HG02610 (cell line): ENCODE measurements at regions not wholly inside any gene's neighbourhood (a gene's known extent, or its start where the extent isn't known, plus 50 kb on each side); places are given as distances from the start of the nearest gene placed in this dataset.

ENCODE experiments used
- ATAC-seq: cut with Tn5 transposase; IDR thresholded peaks from one replicate; pipeline ENCODE4 v1.9.1; 2021; ENCODE audit warnings: mild to moderate bottlenecking, moderate library complexity; ENCODE audit not compliant: unreplicated experiment

DNA sequence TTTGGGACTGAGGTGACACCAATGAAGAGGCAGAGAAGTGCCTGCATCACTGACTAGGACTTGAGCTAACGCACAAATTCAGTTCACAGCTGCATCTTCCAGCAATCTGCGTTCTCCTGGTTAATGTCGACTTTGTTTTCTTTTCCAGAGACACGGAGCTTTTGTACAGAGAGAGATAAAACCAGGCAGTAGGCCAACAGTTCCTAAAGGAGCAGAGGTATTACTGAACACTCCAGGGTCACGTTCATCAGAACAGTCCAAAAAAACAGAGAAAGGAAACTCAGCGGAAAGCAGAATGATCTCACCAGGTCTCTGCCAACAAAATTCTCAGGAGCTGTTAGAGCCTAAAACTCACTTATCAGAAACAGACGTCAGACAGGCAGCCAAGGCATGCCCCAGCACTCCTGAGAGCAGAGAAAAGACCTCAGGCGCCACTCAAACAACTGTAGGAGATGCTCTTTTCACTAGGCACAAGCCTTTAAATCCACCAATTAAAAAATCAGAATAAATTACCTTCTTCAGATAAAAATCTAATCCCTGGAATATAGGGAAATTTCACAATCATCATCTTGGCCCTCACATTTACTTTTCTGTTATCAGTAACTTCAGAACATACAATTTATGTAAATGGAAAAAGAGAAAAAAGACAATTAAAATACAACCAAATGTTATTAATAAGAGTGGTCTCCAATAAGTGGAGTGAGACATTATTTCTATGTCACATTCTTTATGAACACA, 95.9 kb upstream of the SPTBN1 start:
- no peak for ATAC-seq

DNA sequence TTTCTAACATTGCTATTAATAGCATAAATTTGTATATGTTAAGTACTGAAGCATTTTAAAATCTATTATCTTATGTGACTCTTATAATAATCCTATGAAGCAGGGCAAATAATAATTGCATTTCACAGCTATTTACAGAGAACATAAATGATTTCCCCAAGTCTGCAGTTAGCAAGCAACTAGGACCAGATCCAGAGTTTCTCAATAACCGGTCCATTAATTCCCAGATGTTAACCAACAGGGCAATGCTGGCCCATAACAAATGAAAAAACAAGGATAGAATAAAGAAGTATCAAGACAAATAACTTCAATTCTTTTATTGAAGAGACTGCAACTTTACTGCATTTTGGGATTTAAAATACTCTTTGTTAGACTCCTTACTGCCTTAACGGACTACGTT, 91.7 kb upstream of the SPTBN1 start:
- no peak for ATAC-seq

DNA sequence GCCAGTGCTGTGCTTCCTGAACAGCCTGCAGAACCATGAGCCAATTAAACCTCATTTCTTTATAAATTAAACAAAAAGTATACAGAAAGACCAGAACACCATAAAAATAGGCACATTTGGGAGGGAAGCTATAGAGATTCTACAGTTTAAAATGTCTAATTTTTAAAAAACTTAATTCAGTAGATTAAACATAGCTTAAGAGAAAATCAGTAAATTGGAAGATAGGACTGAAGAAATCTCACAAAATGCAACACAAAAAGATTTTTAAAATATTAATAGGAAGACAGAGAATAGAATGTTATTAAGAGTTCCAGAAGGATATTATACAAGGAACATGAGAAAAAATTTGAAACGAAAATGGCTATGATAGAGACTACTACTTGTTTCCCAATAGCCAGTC, 90.5 kb upstream of the SPTBN1 start:
- ATAC-seq: no peak

DNA sequence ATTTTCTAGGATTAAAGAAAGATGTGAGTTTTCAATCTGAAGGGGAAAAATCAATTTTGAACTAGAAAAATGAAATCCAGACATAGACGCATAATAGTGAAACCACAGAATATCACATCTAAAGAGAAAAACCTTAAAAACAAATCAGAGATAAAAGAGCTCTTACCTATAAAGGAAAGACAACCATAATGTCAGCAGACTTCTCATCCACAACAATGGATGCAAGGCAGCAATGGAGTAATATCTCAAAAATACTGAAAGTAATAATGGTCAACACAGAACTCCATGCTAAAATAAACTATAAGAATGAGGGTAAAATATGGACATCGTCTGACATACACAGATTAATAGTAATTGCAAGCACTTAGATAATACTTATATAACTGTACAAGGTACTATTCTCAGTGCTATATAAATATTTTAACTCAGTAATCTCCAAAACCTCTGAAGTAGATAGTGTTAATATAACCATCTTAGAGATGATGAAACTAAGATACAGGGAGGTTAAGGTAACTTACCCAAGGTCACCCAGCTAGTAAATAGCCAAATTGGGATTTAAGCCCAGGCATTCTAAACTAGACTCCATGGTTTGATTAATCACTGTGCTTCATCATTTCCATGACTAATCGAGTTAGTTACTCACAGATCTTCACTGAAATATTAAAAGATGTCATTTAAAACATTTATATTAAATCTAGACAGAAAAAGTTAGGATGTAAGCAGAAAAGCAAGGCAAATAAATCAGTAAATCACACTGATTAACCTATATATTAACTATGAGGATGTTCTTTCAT, 89.4 kb upstream of the SPTBN1 start:
- ATAC-seq: no peak

DNA sequence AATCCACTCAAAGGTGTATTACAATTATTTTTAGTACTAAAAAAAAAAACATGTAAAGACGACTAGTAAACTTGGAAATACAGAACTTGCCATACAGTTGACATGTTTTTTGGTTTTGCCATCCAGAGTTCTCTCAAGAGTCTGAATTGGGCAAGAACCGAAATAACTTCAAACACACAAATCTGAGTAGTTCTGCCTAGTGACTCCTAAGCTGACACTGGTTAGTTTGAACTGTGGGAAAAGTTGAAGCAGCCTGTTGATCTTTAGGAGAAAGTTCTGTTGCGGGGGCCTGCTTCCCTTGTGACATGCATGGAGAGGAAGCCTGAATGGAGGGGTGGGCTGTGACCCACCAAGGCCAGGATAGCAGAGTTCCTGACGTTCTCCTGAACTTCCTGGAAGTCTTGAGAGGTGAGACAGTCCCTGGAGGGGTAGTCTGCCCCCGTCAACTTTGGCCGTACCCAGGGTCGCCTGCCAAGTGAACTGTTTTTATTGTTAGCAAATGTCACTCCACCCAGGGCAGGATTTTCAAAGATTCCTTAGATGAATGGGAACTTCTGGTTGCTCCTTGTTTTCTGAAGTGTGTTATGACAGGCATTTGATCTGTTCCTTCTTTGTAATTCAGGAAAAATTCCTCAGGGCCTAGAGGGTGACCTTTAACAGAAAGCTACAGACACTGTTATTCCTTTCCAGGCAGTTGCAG, 85.6 kb upstream of the SPTBN1 start:
- ATAC-seq: no peak

DNA sequence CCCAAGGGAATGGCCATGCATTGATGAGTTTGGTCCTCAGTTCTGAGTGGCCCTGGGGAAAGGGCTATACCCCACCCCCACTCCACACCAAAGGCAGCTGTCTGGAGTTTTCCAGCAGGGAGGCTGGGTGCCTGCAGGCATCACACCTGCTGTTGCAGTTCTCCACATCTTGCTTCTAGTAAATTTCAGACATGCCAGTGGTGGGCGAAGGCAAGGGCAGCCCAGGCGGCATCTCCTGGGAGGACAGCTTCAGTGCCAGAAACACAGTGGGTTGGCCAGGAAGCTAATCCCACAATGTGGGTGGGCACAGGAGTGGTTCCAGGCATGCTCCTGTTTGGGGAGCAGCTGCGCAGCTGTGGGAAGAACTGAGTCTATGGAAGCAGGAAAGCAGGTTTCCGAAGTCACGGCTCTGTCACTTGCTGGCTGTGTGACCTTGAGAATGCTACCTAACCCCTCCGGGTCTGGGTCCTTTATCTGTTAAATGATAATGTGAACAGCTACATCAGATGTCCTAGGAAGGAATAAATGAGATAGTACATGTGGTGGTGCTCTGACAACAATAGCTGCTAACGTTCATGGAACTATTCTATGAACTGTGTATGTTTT, 84.6 kb upstream of the SPTBN1 start:
- no peak for ATAC-seq

DNA sequence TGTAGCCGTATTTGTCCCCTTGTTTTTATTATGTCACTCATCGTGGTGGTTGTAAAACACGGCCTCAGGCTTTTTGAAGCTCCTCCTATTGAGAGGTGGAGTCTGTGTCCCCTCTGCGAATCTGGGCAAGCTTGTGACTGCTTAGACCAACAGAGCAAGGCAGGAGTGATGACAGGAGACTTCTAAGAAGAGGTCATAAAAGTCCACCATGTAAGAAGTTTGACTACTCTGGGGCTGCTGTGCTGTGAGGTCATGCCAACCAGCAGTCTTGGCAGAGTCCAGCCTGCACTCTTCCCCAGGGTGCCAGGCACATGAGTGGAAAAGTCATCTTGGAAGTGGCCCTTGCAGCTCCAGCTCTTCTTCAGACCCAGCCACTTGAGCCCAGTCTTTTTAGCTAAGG, 83.8 kb upstream of the SPTBN1 start:
- no peak for ATAC-seq

DNA sequence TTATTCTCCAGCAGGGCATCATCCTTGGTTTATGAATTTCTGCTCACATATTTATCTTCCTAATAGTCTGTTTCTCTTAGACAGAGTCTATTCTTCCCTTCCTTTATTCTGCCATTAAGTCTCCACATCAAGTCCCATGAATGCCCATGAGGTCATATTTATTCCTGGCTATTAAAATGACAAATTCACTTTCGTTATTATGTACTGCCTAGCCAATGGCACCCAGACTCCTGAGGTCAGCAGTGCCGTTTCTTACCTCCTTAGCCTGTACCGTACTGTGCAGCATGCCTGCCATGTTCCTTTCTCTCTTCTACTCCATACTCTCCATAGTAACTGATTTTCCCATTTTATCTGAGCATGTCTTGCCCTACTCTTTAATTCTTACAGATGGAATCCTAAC, 82.3 kb upstream of the SPTBN1 start:
- no peak for ATAC-seq

DNA sequence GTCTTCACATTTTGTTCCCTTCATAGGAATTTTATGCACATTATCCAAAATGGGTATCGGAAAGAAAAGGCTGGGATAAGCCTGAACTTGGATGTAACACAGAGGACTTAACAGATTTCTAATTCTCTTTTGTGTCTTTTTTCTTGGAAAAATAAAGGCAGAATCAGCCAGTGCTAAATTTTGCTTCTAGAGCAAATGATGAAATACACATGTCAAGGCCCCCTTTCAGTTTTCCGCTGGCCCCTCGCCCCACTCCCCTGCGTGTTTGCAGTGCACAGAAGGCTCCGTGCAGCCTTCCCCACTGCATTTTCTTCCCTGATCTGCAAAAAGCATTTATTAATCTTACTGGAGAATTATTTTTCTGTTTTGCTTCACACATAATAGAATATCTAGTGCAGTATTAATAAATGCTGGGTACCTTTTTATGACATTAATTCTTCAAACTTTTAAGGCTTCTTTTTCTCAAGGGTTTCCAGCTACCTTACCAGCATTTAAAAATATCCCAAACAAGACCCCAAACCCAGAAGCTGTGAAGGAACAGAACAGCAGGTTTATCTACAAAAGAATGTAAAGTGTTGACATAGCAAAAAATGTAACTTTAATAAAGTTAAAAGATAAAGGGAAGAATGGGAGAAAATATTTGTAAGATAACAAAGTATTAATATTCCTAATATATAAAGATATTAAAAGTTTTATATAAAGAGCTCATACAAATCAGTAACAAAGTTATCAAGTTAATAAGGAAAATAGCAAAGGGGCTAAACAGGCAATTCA, 81.3 kb upstream of the SPTBN1 start:
- no peak for ATAC-seq

DNA sequence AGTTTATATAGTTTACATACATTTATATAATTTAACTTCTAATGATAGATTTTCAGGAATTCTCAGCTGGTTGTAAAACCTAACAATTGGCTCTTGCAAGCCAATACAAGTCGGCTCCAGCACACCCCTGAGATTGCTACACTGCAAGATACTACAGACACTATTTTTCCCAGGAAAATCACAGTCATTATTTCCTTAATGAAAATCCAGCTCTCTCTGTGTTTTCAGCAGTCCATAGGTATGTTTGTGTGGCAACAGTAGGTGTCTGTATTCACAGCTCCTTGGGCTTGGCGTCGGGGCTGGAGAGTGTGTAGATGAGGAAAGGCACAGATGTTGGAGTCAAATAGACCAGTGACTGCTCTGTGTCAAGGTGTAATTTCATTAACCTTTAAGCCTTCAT, 78.7 kb upstream of the SPTBN1 start:
- no peak for ATAC-seq

DNA sequence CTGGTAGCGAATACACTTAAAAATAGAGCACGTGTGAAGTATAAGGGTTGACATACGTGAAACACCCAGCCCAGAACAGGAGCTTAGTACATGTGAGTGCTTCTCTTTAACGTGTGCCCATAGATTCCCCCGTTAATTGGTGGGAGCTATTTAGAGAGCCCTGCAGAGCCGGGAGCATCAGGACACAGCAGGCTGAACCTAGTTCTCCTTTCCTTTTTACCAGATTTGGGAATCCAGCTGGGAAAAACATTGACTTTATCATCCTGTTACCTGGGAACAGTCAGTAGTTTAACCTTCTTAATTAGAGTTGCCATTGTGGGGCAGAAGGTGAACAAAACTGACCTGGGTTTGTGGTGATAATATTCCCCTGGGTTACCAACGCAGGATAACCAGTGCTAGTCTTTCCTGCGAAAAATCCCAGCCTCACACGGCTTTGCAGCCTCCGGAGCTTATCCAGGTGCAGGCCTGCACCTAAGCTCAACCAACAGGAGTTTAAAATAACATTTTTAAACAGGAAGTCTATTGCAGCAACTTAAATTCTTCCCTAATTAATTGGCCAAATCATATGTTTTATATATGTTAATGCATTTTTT, 78.1 kb upstream of the SPTBN1 start:
- no peak for ATAC-seq

DNA sequence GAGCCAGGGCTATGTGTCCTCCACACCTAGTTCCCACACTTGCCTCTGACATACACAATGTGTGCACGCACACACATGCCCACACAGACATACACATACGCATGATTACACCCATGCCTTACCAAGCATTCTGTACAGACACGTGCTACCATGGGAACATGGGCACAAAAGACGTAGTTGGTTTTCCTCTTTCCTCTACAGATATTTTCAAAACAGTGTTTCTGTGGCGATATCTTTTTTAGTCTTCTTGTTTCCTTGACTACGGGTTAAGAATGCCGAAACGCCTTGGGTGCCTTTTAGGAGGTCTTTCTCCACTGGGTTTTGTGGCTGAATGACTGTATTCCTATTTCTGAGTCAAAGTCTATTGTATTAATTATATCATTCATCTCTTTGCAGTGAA, 75.5 kb upstream of the SPTBN1 start:
- no peak for ATAC-seq

DNA sequence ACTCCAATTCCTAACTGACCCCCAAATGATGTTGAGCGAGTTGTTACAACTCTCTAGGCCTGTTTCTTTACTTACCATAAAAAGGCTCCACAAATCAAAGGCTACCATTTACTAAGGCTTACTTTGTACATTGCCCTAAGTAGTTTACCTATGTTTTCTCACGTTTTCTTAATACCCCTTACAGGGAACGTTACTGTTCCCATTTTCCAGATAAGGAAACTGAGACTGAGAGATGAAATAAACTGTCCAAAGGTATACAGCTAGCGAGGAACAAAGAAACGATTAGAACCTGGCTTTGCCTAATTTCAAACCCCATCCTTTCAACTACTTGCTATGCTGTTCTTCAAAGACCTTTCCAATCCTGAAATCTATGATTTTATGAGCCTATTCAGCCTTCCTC, 74.8 kb upstream of the SPTBN1 start:
- no peak for ATAC-seq

DNA sequence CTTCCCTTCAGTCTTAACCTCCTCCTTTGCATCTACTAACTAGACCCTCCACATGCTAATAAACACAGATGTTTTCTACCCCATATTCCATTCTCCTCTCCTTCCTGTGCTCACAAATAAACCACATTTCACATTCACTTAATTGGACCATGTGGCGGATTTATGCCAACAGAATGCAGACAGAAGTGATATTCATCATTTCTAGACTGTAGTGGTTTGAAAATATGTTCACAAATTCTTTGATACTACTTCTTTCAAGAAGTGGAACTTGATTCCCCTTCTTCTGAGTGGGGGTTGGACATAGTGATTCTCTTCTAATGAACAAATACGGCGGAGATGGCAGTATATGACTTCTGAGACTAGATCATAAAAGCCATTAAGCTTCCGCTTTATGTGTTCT, 73.5 kb upstream of the SPTBN1 start:
- ATAC-seq: no peak

DNA sequence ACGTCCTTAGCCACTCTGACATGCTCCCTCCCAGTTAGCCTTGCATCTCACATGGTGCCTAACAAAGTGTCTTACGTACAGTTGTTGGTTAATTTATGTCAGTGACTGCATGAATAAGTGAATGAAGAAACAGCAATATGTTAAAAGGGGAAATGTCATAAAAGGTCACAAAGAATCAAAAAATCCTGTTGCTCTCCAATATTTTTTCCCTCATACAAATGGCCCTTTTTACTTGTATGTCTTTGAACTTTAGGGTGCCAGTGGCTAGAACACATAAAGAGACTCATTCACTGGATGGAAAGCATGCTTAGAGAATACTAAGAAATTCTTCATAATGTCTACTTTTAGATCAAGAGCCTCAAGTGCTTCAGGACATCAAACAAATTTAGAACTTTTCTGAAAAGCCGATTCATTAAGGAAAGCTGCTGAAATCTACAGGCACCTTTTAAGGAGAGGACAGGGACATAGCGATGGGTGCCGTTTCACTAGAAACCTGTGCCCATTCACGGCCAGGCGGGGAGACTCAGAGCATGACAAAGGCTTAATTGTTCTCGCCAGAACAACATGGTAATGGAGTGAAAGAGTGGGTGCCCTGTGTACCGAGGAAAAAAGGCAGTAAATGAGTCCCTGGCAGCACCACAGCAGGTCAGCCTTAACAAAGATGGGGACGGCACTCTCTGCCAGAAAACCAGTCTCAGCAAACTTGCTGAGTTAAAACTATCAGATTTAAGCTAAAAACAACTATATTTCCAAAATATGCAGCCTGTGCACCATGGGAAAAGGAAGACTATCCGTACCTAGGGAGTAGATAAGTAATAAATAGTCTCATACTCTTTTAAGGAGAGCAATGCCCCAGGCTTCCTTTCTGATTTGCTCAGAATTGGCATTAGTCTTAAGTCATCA, 71.6 kb upstream of the SPTBN1 start:
- no peak for ATAC-seq

DNA sequence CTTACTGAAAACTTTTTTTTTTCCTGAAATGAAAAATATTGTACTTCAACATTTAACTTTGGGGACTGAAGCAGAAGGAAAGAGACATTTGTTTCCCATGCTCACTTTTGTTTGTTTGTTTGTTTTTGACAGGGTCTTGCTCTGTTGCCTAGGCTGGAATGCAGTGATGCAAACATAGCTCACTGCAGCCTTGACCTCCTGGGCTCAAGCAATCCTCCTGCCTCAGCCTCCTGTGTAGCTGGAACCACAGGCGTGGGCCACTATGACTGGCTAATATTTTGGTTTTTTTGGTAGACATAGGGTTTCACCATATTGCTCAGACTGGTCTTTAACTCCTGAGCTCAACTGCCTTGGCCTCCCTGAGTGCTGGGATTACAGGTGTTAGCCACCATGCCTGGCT, 70.9 kb upstream of the SPTBN1 start:
- ATAC-seq: no peak

DNA sequence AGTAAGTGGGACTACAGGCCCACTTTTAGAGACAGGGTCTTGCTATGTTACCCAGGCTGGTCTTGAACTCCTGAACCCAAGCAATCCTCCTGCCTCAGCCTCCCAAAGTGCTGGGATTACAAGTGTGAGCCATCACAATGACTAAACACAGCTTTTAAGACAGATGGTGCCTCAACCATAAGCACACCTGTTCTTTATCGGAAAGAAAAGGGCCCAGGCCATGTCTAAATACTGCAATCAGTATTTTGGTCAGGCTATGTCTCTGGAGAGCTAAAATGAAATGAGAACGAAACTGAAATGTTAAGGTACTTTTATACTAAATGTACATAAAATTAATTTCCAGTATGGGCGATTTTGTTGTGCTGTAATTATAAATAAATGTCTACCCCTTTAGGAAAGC, 69.5 kb upstream of the SPTBN1 start:
- no peak for ATAC-seq

DNA sequence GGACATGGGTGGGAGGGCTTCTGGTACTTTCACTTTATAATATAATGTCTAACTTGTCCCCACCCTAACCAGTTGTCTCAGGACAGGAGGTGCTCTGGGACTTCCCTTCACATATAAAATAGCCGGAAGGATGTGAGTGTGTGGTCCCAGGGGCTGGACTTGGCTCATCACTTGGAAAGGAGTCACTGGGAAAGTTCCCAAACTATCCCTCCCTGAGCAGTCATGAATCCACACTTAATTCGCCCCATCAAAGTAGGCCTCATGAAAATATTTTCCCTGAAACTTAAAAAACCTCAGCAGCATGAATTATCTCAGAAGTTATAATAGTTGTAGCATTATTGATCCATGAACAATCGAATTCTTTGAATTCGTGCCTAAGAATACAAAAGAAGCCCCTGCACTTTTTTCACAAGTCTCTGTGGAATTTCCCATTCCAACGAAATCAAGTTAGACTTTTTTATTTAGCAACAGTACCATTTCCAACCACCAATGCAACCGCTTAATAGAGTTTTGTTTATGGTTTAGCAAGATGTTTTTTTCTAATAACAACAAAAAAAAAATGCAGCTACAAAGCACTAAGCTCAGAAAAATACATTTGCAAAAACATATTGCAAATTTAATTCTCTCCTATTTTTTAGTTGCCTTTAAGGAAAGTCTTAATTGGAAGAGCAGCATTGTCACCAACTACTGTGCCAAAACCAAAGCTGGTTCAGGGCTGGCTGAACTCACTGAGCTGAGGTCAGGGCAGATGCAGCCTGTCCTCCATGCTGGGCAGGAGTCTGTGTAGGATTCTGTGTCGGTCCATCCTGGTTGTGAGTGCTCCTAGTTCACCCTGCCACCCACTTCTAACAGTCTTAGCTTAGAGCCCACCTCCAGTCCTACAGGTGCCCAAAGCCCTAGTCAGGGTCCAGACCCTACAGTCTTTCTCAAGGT, 68.8 kb upstream of the SPTBN1 start:
- no peak for ATAC-seq
